OCI-LY3 (cell line): ENCODE measurements at regions not wholly inside any gene's neighbourhood (a gene's known extent, or its start where the extent isn't known, plus 50 kb on each side); places are given as distances from the start of the nearest gene placed in this dataset.

Source experiments
- EZH2phosphoT487 ChIP-seq: fragments of 200-600 bp; shearing (Covaris generic); IDR thresholded peaks from 2 replicates; pipeline ENCODE4 v1.6.1; 2018; ENCODE audit warnings: antibody characterized with exemption, mixed run types, low read depth
- TF ChIP-seq, protein P1 (sequence below): fragments of 200-600, 300-600 bp; sonication (generic); IDR thresholded peaks from 2 replicates; pipeline ENCODE4 v1.5.1; 2014; ENCODE audit warnings: antibody characterized with exemption, low read length, low read depth

DNA sequence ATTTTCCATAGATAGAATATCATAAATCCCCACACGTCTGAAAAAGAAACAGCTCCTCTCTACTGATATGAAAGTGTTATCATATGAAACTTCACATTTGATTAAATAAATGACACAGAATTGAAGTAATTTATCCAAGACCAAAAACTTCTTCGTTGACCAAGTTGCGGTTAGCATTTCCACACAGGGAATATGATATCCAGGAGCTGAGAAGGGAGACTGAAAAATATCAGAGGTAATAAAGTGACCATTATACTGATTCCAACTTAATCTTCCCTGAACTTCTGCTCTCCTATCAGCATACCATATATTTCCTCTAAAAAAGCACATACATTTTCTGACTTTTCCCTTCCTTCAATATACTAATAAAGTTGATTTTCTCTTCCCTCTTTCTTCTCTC is 356.2 kb upstream of the CHST9 start:
- TF ChIP-seq, protein P1, sequence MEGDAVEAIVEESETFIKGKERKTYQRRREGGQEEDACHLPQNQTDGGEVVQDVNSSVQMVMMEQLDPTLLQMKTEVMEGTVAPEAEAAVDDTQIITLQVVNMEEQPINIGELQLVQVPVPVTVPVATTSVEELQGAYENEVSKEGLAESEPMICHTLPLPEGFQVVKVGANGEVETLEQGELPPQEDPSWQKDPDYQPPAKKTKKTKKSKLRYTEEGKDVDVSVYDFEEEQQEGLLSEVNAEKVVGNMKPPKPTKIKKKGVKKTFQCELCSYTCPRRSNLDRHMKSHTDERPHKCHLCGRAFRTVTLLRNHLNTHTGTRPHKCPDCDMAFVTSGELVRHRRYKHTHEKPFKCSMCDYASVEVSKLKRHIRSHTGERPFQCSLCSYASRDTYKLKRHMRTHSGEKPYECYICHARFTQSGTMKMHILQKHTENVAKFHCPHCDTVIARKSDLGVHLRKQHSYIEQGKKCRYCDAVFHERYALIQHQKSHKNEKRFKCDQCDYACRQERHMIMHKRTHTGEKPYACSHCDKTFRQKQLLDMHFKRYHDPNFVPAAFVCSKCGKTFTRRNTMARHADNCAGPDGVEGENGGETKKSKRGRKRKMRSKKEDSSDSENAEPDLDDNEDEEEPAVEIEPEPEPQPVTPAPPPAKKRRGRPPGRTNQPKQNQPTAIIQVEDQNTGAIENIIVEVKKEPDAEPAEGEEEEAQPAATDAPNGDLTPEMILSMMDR, result no peak
- TF ChIP-seq EZH2phosphoT487, result no peak
